GM19351 (cell line): ENCODE measurements at regions not wholly inside any gene's neighbourhood (a gene's known extent, or its start where the extent isn't known, plus 50 kb on each side); places are given as distances from the start of the nearest gene placed in this dataset.
"Not testable (repeated sequence)": the region's sequence is repeated elsewhere in the genome, so short reads cannot be mapped to it uniquely, and the experiment has no call there.

ENCODE experiments used
- ATAC-seq: cut with Tn5 transposase; IDR thresholded peaks from one replicate; pipeline ENCODE4 v1.9.1; 2021; ENCODE audit warnings: mild to moderate bottlenecking, moderate library complexity; ENCODE audit not compliant: unreplicated experiment

DNA sequence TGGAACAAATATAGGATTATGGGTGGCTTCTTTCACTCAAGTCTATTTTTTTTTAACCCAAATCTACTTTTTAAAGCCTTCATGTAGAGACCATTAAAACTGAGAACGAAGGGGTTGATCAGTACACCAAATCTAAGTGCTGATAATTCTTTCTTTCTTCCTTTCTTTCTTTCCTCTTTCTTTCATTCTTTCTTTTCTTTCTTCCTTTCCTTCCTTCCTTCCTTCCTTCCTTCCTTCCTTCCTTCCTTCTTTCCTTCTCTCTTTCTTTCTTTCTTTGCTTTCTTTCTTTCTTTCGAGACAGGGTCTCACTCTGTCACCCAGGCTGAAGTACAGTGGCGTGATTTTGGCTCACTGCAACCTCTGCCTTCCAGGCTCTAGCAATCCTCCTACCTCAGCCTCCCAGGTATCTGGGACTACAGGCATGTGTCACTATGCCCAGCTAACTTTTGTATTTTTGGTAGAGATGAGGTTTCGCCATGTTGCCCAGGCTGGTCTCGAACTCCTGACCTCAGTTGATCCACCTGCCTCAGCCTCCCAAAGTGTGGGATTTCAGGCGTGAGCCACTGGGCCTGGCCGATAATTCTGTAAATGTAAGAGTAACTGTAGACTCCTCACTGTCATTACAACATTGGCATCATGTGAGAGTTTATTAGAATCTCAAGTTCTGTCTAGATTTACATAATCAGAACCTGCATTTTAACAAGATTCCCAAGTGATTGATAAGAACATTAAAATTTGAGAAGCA, 236.4 kb downstream of the TFEC start:
- no peak for ATAC-seq

DNA sequence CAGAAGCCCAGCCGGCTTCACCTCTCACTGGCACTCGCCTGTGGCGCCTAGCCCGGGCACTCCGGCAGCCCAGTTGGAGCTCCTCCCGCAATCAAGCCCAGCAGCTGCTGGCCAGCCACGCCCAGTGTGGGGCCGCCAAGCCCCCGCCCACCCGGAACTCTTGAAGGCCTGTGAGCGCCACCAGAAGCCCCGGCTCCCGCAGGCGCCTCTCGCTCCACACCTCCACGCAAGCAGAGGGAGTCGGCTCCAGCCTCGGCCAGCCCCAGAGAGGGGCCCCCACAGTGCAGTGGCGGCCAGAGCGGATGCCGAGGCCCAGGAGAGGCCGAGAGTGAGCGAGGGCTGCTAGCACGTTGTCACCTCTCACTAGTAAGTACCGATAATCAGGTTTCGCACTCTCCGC, 240.7 kb downstream of the TFEC start:
- no peak for ATAC-seq

DNA sequence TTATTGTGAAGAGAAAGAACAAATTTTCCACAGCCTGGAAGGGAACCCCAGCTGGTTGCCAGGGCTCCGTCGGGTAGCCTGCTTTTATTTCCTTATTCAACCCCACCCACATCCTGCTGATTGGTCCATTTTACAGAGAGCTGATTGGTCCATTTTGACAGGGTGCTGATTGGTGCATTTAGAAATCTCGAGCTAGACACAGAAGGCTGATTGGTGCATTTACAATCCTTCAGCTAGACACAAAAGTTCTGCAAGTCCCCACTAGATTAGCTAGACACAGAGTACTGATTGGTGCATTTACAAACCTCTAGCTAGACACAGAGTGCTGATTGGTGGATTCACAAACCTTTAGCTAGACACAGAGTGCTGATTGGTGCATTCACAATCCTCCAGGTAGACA, 241.1 kb downstream of the TFEC start:
- ATAC-seq: not testable (repeated sequence)

DNA sequence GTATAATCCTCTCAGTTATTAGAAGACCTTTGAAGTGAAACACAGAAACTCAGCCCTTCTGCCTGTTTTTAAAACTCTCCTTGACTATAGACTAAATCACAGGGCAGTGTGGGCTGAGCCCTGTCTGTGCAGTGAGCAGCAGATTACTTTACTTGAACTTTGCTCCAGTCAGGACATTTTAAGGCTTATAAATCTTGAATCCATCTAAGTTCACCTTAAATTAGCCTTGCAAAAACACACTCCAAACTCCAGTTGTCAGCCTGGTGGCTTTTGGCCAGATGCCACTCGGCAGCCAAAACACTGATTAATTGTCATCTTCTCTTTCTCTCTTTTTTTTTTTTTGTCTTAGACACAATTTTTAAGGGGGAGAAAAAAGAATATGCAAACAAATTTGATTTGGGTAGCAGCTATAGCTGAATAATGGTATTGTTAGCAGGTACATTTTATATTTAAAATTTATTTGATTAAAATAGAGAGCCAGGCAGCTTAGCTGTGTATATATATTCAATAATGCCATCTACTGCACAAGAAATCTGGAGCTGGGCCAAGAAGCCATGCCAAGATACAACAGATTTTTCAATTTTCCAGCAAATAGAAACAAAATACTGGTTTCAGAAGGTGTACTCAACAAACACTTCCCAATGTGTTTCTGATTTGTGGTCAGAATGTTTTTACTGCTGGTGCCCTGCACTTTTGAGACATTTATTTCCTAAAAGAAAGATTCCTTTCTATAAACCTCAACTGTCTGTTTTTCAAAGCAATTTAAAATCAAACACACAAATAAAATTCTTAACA, 247.7 kb downstream of the TFEC start:
- no peak for ATAC-seq

GRCh38 chr7:115779561-115779960, 251.0 kb downstream of the TFEC start:
- no peak for ATAC-seq

- ATAC-seq: no peak
Measured at GRCh38 chr7:115775981-115776380, 254.6 kb downstream of the TFEC start.

GRCh38 chr7:115763347-115763746, 267.2 kb downstream of the TFEC start:
- no peak for ATAC-seq

DNA sequence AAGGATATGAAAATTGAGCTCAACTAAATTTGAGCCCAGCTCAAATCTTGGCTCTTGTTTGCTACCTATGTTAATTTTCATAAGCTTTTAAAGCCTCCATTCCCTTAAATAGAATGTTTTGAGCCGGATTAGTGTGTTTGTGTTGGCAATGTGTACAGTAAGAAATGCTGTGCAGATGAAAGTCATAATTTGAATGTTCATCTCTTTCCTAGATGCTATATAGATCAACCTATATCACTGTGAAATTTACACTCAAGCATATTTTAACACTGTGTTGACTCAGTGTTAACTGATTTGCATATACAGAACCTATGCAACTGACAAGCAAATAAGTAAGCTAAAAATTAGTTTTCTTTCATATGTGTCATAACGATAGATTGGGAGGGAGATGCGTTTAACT, 272.5 kb downstream of the TFEC start:
- ATAC-seq: no peak

GRCh38 chr7:115754226-115754625, 276.3 kb downstream of the TFEC start:
- ATAC-seq: no peak

DNA sequence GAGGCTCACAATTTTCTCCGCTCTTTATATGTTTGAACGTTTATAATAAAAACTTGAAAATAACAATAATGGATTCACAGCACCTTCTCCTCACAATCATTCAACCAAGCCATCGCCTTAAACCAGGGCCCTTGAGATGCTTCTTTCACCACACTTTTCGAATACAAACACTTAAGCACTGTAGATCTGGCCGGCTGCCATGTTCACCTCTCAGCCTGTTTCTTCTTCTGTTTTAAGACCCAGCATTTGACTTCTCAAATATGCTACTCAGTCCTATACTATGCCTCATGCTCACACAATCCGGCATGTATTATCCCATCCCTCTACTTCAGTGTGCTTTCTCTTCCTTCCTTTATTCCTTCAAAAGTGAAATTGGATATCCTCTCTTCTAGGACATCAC, 280.6 kb downstream of the TFEC start:
- no peak for ATAC-seq

DNA sequence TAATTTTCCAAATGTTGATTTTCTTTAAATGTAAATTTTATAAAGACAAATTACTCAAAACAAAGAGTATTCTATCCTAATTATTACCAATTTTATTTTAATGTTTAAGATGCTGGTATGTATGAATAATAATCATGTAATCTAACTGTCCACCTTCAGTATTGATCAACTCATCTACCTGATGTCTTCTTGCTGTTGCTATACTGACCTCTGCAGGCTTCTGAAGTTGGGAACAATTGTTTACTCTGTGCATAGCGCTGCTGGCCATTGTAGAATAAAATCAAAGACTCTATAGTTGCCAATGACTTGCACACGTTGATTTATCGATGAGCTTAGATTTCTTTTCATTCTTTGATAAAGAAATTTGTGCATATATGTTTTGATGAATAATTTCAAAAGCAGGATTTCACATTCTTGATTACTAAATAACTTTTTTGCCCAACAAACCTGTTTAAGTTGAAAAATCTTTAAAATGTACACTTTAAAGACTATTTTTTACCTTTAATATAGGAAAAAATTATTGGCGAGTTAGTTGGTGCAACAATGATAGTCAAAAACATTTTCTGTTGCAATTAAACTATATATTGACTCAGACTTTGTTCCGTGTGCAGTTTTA, 282.3 kb downstream of the TFEC start:
- ATAC-seq: peak; percentile 38

DNA sequence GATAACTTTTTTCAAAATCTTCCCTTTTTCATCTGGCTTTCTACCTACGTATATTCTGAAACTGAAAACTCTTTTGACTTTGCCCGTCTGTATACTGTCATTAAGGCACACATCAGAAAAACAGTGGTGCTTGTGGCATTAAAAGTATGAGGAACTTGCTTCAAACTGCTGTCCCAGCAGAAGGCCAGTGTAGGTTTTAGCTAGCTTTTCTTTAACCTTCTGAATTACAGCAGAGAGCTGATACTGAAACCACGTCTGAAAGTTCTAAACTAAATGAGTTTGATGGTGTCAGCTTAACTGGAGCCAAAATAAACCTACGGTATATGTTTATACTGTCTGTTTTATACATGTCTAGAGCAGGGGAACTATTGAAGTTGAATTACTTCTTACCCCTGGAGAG, 283.4 kb downstream of the TFEC start:
- ATAC-seq: peak; percentile 75

DNA sequence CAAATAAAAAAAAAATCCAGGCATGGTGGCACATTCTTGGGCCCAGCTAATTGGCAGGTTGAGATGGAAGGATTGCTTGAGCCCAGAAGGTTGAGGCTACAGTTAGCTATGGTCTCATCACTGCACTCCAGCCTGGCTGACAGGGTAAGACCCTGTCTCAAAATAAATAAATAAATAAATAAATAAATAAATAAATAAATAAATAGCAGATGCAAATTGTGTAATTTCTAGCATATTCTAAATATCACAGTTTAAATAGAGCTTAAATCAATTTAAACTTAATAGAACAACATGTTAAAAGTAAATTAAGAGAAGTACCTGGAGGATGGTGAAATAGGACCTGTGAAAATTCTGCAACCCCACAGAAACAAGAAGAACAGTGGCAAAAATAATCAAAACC, 290.5 kb downstream of the TFEC start:
- no peak for ATAC-seq

DNA sequence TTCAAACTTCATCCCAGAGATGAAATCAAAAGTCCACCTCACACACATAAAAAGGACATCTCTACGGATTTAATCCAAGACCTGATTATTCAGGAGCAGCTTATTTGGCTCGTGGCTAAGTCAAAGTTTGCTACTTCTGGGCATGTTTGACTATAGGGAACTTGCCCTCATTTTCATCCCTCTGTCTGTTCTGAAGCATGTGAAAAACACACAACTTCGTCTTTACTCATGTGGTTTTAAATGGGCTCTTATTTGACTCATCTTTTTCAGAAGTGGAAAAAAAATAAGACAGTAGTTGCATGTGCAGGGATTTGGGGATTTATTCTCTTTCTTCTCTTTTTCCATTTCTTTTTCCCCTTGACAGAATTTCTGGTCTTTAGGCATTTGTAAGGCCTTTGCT, 295.9 kb downstream of the TFEC start:
- no peak for ATAC-seq

- ATAC-seq: no peak
Measured at GRCh38 chr7:115731796-115732471, 298.6 kb downstream of the TFEC start.

DNA sequence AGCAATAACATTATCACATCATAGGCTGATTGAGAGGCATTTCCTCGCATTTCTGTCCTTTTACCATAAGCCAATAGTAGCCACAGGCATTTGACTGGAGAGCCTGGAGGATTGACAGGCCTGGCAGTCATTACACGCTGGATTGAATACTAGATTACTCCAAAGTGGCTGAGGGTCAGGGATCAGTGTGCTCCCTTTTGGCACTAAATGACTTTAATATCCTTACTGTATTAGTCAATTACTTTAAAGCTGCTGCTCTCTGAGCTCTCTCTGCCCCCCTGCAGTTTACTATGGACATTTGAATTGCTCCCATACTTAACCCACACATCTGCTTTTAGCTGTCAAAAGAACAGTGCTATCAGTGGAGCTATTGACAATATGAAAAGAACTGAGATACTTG, 302.0 kb downstream of the TFEC start:
- ATAC-seq: no peak

- ATAC-seq: no peak
Measured at GRCh38 chr7:115724400-115725056, 306.0 kb downstream of the TFEC start.

DNA sequence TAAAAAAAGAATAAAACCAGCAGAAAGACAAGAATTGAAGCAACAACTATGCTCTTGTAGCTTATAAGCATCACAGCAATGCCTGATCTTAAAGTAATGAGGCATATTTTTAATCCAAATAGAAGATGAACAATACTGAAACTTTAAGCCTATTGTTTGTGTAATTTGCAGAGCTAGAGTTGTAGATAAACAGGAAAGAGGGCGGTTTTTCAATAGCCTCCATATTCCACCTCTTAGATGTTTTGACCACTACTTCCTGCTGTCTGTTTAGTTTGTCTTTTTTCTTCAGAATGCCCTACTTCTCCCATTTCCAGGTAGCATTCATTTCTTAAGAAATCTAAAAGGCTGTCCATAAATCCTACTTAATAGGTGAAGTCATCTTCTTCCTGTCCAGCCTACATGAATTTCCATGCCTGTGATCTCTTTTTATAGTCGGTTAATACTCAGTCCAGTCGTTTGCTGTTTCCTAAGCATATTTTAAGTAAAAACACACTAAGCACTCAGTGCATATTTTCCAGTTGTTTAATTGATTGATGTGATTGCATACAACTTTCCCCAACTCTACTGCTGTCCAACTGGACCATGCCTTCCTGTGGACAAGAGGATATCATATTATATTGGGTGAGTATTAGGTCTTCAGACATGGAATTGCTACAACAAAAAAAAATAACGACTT, 308.1 kb downstream of the TFEC start:
- no peak for ATAC-seq

- ATAC-seq: no peak
Measured at GRCh38 chr7:115721293-115722217, 309.0 kb downstream of the TFEC start.
